Hematopoietic multipotent progenitor cell treated with erythropoietin and hydrocortisone succinate and interleukin-3 and kit ligand, for 8 days (in vitro differentiated cells): ENCODE measurements at regions not wholly inside any gene's neighbourhood (a gene's known extent, or its start where the extent isn't known, plus 50 kb on each side); places are given as distances from the start of the nearest gene placed in this dataset.

ENCODE experiments used
- DNase-seq: peaks from one replicate; pipeline ENCODE4 v3.0.0-alpha.2; 2015

DNA sequence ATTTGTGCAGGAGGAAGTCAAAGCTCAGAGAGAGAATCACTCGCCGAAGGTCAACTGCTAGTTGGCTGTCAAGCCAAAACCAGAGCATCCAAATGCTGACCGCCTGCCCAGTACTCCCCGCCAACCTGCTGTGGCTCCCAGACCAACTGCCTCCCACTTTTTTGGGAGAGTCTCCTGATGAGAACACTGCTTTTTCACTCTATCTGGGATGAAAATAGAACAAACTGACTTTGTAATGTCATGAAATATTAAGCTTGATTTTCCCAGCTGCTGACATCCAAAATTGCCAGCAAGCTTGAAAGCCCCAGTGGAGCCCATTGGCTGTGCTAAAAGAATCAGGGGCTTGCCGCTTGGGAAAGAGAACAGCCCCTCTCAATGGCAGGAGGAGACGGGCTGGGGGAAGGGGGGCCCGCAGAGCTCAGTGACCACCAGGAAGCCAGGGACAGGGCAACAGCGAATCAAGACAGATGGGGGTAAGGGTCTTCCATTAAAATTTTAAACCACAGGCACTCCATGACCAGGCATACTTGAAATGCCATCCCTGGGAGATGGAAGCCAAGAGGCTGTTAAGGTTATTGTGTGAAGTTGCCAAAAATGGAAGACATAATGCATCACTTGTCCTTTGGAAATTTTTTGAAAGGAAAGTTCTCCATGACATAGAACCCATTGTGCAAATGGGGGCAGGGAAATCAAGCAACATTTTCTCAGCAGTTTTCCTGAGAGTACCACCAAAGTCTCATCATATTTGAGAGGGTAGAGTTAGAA lies 125.7 kb upstream of the CDH5 start:
- DNase-seq: no peak

DNA sequence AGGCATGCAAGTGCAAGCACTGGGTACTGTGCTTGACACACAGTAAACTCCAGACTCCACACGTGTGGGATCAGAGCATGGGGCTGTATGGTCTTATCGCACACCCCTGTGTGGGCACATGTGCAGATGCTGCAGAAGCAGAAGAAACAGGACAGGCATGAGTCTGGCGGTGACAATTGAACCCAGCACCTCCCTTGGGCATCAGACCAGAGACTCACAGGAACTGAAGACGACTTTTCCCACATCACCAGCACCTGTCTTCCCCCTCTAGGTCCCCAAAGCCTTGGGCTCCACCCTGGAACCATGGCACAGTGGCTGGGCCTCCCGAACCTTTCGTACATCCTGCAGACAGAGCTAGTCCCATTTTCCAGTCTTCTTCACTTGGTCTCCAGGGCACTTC lies 126.4 kb upstream of the CDH5 start:
- DNase-seq: no peak

DNA sequence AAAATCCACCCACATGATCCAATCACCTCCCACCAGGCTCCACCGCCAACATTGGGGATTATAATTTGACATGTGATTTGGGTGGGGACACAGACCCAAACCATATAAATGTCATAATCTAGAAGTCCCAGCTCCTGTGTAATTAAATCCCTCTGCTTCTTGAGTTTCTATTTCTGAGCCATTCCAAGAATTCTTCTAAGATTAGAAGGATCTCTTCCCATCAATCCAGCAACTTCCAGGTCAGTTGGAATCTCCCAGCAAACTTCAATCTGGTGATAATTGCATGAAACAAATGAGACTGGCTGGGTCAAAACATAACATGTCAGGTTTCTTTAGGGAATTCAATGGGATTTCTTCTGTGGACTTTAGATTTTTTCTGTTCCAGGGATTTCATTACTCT lies 127.8 kb upstream of the CDH5 start:
- DNase-seq: no peak

DNA sequence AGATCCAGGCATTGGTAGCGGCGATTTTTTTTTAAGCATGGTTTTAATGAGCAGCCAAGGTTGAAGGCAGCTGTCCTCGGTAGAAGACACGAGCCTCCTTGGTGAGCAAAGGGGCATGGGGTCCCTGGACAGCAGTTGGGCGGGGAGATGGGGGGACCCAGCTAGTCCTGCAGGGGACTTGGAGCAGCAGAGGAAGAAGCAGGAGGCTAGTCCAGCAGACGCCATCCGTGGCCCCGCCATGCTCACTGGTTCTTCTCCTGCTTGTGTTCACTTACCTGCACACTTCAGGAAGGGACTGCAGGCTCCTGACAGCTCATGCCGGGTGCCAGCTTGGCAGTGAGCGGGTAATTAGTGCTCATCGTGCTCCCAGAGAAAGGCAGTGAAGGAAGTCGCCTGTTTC lies 130.2 kb upstream of the CDH5 start:
- no peak for DNase-seq

DNA sequence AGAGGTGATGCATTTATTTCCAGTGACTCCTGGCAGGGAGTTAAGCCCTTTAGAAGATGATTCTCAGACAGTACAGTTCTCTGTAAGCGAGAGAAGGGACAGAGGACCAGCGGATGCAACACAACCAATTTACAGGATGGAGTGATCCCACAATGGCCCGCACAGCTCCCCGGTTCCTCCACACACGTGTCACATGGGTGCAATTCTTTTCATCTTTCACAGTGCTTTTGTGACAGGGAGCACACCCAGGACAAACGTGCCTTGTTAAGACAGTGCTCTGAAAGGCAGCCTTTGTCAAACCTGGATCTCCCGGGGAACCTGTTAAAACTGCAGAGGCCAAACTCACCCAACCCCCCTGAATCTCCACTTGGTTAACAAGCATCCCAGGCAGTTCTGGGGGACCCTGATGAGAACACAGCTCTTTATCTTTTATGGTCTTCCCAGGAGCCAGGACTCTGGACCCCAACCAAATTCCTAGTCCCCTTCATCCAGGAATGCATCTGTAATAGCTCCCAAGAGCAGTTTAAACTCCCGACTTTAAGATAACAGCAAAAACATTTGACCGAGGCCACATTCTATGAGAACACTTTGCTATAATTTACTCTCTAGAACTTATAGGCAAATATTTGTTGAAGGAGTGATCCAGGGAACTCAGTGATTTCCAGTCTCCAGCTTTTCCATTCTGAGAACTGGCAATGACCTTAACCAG lies 134.9 kb upstream of the CDH5 start:
- no peak for DNase-seq

DNA sequence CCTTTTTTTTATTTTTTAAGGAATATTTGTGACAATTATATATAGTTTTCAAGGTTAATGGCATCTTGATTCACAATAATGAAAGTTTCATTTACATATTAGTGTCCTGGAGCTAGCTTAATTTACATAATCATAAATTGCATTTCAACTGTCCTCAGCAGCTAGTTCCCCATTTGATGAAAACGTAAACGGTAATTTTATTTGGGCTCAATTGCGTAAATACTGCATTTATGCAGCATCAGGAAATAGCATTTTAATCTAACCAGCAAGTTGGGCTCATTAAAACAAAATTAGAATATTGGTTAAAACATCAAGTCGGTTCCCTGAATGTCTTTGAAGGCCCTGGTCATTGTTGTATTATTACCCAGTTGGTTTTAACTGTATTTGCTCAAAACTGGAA lies 136.8 kb upstream of the CDH5 start:
- no peak for DNase-seq

DNA sequence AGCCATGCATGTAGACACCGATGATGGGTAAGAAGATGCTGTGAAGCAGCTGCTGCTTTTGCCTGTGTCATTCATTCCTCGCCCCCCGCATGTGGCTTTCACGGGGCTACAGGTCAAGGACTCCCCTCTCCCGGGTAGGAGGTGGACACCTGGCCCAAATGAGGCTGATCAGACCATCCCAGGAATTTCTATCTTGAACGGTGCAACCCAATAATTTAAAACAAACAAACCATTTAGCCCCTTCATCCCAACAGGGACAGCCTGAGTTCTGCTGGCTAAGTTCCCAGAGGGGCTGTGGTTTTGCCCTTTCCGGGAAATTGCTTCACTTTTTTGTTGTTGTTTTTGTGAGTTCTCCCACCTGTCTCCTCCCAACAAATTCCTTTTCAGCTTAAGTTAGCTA lies 137.7 kb upstream of the CDH5 start:
- DNase-seq: no peak

DNA sequence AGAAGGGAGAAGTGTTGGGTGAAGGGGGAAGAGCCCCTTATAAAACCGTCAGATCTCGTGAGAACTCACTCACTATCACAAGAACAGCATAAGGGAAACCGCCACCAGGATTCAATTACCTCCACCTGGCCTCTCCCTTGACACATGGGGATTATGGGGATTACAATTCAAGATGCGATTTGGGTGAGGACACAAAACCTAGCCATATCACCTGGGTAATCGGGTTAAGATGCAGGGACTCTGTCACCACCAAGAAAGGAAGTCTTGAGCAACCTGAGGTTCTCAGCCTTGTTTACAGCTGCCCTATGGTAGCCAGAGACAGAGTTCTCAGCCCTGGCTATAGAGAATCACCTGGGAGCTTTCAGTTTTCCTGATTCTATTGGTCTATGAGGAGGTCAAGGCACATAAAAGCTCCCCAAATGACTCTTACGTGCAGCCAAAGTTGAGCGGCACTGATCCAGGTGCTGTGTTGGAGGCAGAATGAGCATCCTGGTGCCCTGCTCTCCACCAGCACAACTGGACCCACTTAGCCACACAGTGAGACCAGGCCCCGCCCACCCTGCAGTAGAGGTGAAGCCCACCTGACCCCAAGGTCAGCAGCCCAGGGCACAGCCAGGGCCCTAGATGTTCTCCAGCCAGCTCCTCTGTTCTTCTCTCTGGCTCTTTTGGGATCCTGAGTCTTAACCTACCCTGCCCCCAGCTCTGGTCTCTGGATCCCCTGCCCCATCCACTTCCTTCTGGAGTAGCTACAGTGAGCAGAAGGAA lies 138.5 kb upstream of the CDH5 start:
- DNase-seq: no peak

DNA sequence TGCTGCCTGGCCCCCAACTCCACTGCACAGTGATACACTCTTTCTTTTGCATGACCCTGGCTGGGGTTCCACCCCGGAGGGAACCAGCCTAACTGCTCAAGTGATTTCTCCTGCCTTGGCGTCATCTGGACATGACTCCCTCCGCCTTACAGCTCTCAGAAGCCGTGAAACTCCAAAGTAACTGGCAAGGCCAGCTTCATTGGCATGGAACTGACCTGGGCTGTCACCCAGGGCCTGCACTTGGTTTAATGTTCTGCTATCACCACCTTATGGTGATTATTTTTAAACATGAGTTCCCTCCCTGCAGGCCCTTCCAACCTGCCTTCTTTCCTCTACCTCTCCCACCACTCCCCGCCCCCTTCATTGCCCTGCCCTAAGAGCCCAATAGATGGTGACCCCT lies 139.7 kb upstream of the CDH5 start:
- DNase-seq: no peak

DNA sequence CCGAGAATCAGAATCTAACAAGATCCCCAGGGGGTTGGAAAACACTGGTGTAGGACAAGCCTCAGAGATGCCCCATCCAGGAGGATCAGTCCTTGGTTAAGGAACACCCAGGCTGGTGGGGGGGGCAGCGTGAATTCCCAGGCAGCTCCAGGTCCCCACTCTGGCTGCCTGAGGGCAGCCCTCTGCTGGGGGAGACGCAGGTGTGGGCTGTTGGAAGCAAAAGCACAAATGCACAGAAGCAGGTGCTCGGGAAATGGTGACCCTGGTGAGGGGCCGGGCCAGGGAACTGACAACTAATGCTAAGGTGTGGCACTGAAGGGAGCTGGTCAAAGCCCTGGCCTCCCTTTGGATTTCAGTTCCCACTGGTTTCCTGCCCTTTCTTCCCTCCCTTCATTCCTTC lies 140.8 kb upstream of the CDH5 start:
- DNase-seq: no peak

DNA sequence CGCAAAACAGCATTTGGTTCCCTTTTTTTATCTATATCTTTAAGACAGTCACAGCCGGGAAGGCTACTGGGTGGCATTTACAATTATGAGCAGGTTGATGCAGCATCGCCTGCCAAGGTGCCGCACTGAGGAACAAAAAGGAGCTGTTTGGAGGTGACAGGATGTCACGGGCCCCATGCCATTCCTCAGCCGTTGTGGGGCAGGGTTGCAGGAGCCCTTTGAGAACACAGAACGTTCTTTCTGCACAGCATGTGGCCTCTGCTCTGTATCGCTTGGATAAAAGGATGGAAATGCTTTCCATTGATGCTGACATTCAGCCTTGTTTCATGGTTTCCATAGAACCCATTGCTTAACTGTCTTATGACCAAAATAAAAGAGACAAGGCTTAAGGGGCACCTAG lies 141.9 kb upstream of the CDH5 start:
- no peak for DNase-seq

DNA sequence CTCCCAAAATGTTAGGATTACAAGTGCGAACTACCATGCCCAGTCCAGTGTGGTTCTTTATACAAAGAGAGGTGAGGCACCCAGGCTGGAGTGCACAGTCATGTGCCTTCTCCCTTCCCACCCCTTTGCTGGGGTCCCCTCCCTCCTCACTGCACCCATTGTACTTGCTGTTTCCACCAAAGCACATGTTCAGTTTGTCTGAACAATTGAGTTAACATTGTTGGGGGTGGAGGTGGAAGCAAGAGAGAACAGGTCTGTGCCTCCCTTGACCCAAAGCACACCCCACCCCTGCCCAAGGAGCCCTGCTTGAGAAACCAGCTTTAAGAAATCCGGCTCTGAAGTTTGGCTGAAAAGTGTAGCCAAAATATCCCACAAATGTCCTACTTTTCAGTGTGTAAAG lies 142.3 kb upstream of the CDH5 start:
- DNase-seq: no peak

DNA sequence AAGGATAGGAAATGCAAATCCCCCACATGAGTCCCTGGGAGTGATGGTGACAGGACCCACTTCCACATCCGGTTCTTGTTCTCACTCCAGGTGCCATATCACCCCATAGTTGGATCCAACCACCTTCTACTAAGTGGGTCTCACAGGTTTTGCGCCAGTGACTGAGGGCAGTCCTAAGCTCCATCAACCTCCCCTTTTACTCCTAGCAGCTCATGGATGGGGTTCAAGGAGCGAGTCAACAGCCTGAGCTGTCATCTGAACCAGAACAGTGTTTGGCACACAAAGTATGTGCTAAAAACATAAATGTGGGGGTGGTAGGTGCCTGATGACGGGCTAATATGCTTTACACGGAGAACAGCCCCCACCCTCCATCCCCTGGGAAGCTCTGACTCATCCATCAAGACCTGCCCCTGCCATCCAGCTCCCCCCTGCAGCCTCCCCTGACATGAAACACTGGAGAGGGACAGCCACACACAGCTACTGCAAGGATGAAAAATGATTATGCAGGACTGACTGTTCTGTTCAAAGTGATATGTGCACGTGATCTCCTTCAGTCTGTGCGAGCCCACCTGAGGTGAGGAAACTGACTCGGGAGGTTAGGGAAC lies 143.2 kb upstream of the CDH5 start:
- no peak for DNase-seq

DNA sequence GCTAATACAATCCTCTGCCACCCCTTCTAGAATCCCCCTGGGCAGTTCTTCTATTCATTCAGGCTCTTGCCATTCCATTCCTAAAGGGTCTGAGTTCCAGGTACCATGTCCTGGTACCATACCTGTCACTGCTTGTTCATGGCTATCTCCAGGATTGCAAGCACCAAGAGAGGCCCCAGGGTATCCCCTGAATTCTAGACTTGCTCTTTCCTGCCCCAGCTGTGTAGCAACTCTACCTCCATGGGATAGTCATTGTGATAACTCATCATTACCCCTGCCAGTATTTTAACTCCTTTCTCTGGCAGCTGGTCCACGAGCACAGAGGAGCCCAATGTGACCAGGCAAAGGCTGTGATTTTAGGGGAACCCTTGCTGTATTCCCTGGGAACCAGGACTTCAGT lies 143.7 kb upstream of the CDH5 start:
- no peak for DNase-seq

DNA sequence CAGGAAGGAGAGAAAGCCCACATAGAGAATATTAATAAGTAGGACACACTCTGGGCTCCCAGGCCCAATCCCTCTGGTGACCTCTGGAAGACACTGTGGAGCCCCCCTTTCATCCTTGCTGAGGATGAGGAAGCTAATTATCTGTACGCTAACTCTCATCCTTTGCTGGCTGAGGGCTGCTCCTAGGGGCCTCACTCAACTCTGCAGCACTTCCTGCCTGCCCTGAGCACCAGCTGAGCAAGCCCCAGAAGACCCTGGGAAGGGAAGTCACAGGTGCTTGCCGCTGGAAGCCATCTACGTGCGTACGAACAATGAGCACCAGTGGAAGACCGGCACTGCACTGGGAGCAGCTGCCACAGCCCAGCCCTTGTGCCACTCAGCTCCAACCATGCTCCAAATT lies 145.8 kb upstream of the CDH5 start:
- no peak for DNase-seq

DNA sequence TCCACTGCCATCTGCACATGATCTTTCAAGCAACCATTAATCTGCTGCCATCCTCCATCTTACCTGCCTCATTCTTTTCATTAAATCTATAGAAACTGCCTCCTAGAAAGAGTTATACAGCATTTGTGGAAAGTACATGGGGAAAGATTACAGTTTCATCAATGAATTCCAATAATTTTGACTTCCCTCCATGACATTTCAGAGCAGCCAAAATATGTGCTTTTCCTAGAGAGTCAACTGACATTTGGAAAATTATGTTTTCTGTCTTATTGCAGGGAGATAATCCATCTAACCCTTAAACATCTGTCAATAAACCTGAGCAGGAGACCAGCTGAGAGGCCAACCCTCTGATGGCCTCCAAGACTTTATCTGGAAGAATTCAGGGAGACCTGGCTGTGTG lies 147.0 kb upstream of the CDH5 start:
- no peak for DNase-seq

DNA sequence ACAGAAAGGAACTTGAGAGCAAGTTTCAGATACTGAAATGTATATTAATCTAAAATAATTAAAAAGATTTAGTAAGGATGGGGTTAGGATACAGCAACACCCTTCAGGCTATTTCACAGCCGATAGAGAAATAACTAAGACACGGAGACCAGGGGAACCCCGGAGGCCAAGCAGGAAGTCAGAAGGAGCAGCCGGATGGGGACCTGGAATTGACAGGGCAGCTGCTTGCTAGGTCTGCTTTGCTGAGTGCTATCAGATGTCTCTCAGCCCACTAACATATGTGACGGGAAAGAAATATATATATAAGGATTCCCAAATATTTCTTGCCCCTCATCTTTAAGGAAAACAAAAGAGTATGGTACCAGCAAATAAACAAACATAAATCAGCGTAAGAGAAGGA lies 154.1 kb upstream of the CDH5 start:
- DNase-seq: no peak

DNA sequence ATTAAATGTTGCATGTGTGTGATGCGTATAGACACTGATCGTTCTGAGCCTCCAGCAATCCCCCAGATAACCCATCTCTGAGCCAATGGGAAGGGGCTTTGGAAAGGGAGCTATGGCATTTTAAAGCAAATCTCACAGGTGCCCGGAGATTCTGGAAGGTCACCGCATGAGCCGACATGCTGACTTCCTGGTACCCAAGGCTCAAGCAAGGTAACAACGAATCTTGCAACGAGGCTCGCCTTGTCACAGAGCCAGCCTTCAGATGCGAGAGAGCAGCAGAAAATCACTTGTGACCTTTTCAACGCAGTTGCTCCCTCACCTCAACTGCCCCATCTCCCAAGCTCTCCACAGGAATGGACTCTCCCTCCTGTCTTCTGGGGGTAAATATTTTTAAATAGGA lies 154.8 kb upstream of the CDH5 start:
- no peak for DNase-seq

DNA sequence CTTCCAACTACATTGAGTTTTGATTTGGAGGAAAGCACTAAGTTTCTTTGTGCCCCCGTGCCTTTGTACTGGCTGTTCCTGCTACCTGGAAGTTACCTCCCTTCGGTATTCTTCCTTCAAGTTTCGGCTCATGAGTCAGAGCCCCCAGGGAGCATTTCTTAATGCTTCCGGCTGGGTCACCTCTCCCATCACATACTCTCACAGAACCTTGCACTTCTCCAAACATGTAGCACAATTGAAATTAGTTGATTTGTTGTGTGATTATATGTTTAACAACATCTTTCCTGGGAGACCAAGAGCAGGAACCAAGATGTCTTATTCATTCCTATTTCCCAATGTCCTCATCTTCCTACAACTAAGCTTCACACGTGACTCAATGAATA lies 158.6 kb upstream of the CDH5 start:
- DNase-seq: no peak

DNA sequence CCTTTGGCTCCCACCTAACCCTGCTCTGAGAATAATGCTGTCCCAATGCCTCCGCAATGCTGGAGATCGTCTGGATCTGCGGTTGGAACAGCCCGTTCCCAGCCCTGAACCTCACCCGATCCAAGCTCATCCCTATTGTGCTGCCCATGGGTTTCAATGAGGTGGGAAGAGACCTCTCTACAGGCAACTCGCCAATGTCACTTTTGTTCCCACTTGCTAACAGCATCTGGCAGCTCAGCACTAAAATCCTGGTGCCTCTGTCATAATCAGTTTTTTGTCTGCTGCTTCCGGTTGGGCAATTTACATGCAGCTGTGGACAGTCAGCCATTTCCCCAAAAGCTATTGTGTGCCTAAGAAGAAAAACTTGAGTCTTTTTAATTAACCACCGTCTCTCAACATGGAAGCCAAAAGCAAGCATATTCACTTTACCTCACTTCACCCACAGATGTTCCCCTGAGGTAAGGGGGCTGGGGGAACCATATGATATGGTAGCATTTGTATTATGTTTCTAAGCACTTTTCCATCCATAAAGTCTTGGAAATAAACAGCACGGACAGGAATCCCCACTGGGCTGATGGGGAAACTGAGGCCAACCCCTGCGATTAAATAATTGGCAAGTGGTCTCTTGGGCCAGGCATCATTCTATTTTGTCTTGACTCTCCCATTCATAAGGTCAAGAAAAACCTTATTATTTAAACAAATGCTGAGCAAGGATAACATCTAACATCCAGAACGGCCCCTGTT lies 159.2 kb upstream of the CDH5 start:
- no peak for DNase-seq

DNA sequence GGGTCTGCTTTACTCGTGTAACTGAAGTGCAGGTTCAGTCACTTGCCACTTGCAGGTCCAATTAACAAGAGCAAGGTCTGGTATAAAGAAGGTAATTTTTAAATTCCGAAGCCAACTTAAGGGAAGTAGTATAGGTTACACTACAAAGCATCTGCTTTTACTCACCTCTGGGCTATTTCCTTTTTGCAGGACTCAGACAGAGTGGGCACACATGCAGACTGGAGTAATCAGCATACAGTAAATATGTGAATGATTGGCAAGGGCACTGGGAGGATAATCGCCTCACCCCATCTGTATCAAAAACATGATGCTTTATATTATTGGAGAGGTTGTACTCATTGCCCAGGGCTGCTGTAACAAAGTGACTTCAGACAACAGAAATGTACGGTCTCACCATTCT lies 160.1 kb upstream of the CDH5 start:
- DNase-seq: no peak

DNA sequence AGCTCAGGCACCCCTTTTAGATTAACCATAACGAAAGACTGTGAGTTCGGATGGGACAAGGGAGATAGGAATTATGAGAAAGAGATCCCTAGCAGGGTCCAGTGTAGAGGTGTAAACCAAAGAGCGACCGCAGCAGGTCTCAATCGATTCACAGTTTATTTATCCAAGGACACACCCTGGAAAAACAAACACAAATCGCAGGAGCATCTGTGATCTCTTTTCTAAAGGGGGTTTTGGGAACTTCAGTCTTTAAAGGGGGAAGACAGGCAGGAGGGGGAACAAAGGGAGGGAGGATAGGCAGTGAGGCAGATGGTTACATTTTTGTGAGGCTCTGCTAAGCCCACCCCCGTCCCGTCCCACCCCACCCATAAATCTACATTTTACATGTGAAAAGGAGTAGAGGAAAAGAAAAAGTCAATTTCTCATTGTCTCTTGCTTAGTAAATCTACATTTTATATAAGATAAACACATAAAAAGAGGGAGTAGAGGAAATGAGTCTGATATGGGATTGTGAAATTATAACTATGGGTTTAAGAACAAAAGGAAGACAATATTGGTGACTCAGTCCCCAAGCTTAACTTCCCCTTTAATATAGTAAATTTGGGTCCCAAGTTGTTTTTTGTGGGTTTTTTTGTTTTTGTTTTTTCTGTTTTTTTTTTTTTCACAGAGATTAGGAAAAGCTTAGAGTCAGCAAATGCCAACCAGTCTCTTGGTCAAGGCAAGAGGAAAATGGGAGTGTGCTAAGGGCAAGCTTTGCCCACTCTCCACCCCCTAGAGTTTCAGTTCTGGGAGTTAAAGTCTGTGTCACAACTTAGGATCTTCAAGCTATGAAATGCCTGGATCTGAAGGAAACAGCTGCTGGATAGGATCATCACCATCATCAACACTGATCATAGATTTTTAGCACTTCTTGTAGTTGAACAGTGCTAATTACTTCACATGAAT lies 160.9 kb upstream of the CDH5 start:
- no peak for DNase-seq
